Endodermal cell (in vitro differentiated cells): ENCODE measurements at regions not wholly inside any gene's neighbourhood (a gene's known extent, or its start where the extent isn't known, plus 50 kb on each side); places are given as distances from the start of the nearest gene placed in this dataset.
A peak's percentile ranks its signal among the peaks of the same experiment; 100 is the strongest.

ENCODE experiments used
- DNase-seq: peaks from one replicate; pipeline ENCODE4 v3.0.0-alpha.2; 2017
- H3K27ac ChIP-seq: 2 replicates; pipeline ENCODE4 v1.5.1; 2013; ENCODE audit warnings: mild to moderate bottlenecking, low read depth, low read length, moderate library complexity
- H3K27me3 ChIP-seq: 2 replicates; pipeline ENCODE4 v1.6.1; 2013; ENCODE audit warnings: mild to moderate bottlenecking, low read length, moderate library complexity; ENCODE audit not compliant: insufficient read depth, control insufficient read depth, poor library complexity, severe bottlenecking
- H3K36me3 ChIP-seq: 2 replicates; pipeline ENCODE4 v1.7.0; 2013; ENCODE audit warnings: mild to moderate bottlenecking, low read length, moderate library complexity; ENCODE audit not compliant: control insufficient read depth, insufficient read depth
- H3K4me1 ChIP-seq: one replicate; pipeline ENCODE4 v1.7.0; 2013; ENCODE audit warnings: low read length; ENCODE audit not compliant: control insufficient read depth, insufficient read depth
- H3K4me3 ChIP-seq: 2 replicates; pipeline ENCODE4 v1.5.1; 2013; ENCODE audit warnings: mild to moderate bottlenecking, low read length, moderate library complexity
- H3K9ac ChIP-seq: 2 replicates; pipeline ENCODE4 v1.6.1; 2013; ENCODE audit warnings: mild to moderate bottlenecking, low read length, moderate library complexity; ENCODE audit not compliant: poor library complexity, severe bottlenecking; ENCODE audit errors: extremely low read depth
- H3K9me3 ChIP-seq: 2 replicates; pipeline ENCODE4 v1.6.1; 2013; ENCODE audit warnings: mild to moderate bottlenecking, low read length, moderate library complexity; ENCODE audit not compliant: control insufficient read depth
- H3K27ac Mint-ChIP-seq: 2 replicates; pipeline ENCODE4 v1.8.0; 2020; ENCODE audit warnings: mixed read lengths
- H3K27me3 Mint-ChIP-seq: 2 replicates; pipeline ENCODE4 v1.8.0; 2021; ENCODE audit warnings: mild to moderate bottlenecking, mixed read lengths; ENCODE audit not compliant: insufficient read depth
- H3K36me3 Mint-ChIP-seq: 2 replicates; pipeline ENCODE4 v1.8.0; 2020; ENCODE audit warnings: low read depth, mixed read lengths
- H3K4me1 Mint-ChIP-seq: 2 replicates; pipeline ENCODE4 v1.8.0; 2020; ENCODE audit warnings: mixed read lengths
- H3K4me3 Mint-ChIP-seq: 2 replicates; pipeline ENCODE4 v1.8.0; 2020; ENCODE audit warnings: mild to moderate bottlenecking, moderate library complexity, mixed read lengths
- H3K9me3 Mint-ChIP-seq: 2 replicates; pipeline ENCODE4 v1.8.0; 2020; ENCODE audit warnings: mild to moderate bottlenecking, mixed read lengths
- WGBS, 2 experiments: methylation state at CpG; one replicate each; pipeline versions ENCODE4 v1.1.5 to v1.1.7; 2013; ENCODE audit warnings: missing lambda C conversion rate in 2 of 2, mixed read lengths in 1 of 2; ENCODE audit not compliant: insufficient coverage in 1 of 2, insufficient read length in 1 of 2; 5-methylcytosine and 5-hydroxymethylcytosine counted together
- TF ChIP-seq, protein P1 (sequence below): fragments of 200-600 bp; sonication (generic); conservative IDR thresholded peaks from 2 replicates; pipeline ENCODE4 v1.5.0; 2021; ENCODE audit warnings: antibody characterized with exemption, mild to moderate bottlenecking

DNA sequence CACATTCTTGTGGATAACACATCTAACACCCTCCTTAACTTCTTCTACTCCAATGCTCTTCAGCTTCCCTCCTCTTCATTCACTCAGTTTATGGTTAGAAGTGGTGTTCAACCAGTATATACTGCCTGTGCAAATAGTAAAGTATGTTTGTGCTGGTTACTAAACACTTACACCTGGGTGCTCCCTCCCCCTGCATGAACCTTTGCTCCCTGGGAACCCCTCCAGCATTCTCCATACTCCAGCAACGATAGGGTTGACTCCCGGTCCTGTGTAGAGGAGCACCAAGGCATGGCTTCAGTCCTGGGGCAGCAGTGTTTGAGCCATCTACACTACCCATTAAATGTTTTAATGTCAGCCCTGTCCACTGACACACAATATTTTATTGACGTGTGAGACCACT lies 407.5 kb upstream of the DPH6 start:
- H3K4me1 ChIP-seq = no peaks in the 10 kb centered on the region
- H3K9me3 ChIP-seq = no peaks in the 10 kb centered on the region
- H3K4me3 ChIP-seq = no peak overlapping the region
- Mint-ChIP-seq H3K27ac (no peak overlapping the region), H3K4me1 (peaks cover 5% of the 10 kb centered on the region), H3K27me3 (no peaks in the 10 kb centered on the region), H3K9me3 (peaks cover 2% of the 10 kb centered on the region), H3K4me3 (no peak overlapping the region), H3K36me3 (no peaks in the 10 kb centered on the region)
- WGBS, 2 experiments = 90 to 93% methylated on average over 3 of the region's 3 CpGs
- H3K36me3 ChIP-seq = no peaks in the 10 kb centered on the region
- peaks cover 8% of the 10 kb centered on the region for H3K27me3 ChIP-seq
- H3K9ac ChIP-seq = no peak overlapping the region
- no peak overlapping the region for H3K27ac ChIP-seq
- TF ChIP-seq, protein P1, sequence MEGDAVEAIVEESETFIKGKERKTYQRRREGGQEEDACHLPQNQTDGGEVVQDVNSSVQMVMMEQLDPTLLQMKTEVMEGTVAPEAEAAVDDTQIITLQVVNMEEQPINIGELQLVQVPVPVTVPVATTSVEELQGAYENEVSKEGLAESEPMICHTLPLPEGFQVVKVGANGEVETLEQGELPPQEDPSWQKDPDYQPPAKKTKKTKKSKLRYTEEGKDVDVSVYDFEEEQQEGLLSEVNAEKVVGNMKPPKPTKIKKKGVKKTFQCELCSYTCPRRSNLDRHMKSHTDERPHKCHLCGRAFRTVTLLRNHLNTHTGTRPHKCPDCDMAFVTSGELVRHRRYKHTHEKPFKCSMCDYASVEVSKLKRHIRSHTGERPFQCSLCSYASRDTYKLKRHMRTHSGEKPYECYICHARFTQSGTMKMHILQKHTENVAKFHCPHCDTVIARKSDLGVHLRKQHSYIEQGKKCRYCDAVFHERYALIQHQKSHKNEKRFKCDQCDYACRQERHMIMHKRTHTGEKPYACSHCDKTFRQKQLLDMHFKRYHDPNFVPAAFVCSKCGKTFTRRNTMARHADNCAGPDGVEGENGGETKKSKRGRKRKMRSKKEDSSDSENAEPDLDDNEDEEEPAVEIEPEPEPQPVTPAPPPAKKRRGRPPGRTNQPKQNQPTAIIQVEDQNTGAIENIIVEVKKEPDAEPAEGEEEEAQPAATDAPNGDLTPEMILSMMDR = no peak
- no peak for DNase-seq

DNA sequence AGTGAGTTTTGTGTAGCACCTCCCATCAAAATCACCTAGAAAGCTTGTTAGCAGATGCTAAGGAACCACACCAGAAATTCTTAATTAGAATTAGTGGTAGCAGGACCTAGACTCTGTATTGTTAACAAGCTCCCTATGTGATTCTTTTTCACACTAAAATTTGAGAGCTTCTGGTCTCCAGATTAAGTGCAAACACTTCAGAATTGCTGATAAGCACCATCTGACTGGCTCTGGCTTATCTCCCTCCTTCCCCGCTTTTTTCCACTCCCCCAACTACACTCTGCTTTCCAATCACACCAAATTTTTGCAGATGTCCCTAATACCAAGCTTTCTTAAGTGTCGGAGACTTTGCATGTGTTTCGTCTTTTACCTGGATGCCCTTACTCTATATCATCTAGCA lies 410.1 kb upstream of the DPH6 start:
- 59 to 71% methylated on average over 1 to 3 of the region's 3 CpGs for WGBS, 2 experiments
- H3K9me3 Mint-ChIP-seq = no peaks in the 10 kb centered on the region
- no peaks in the 10 kb centered on the region for H3K4me1 Mint-ChIP-seq
- H3K4me1 ChIP-seq = no peaks in the 10 kb centered on the region
- no peaks in the 10 kb centered on the region for H3K36me3 Mint-ChIP-seq
- H3K4me3 Mint-ChIP-seq = no peak overlapping the region
- no peak overlapping the region for H3K4me3 ChIP-seq
- no peak overlapping the region for H3K9ac ChIP-seq
- H3K36me3 ChIP-seq = no peaks in the 10 kb centered on the region
- H3K27ac ChIP-seq = no peak overlapping the region
- no peak for DNase-seq
- H3K9me3 ChIP-seq = no peaks in the 10 kb centered on the region
- H3K27me3 Mint-ChIP-seq = no peaks in the 10 kb centered on the region
- H3K27me3 ChIP-seq = peaks cover 8% of the 10 kb centered on the region
- TF ChIP-seq, protein P1 = no peak
- H3K27ac Mint-ChIP-seq = no peak overlapping the region

DNA sequence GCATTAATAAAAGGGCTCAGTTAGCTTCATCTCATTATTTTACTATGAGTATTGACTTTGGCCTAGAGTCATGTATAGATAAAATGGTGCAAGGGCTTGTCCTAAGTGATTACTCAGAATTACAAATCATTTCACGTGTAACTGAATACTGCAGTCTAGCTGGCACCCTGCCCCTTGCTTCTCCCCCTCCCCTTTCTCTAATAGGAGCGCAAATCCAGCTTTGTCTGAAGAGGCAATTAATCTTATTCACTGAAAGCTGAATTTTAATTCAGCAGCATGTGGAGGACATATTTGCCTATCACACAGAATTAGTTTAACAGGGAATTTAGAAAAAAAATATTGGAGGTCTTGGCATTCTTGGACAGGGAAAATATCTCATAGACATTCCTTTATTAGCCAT lies 412.1 kb upstream of the DPH6 start:
- H3K4me3 ChIP-seq = no peak overlapping the region
- no peak overlapping the region for H3K27ac Mint-ChIP-seq
- no peaks in the 10 kb centered on the region for H3K9me3 Mint-ChIP-seq
- no peak overlapping the region for H3K9ac ChIP-seq
- 75 to 93% methylated on average over 1 to 2 of the region's 2 CpGs for WGBS, 2 experiments
- H3K9me3 ChIP-seq = no peaks in the 10 kb centered on the region
- H3K4me1 Mint-ChIP-seq = no peaks in the 10 kb centered on the region
- no peaks in the 10 kb centered on the region for H3K4me1 ChIP-seq
- no peak overlapping the region for H3K4me3 Mint-ChIP-seq
- peaks cover 3% of the 10 kb centered on the region for H3K27me3 ChIP-seq
- H3K36me3 ChIP-seq = no peaks in the 10 kb centered on the region
- H3K36me3 Mint-ChIP-seq = no peaks in the 10 kb centered on the region
- H3K27ac ChIP-seq = peak overlapping the region; percentile 50
- H3K27me3 Mint-ChIP-seq = no peaks in the 10 kb centered on the region
- TF ChIP-seq, protein P1 = no peak
- DNase-seq = no peak
